ENCODE measurements at regions not wholly inside any gene's neighbourhood (a gene's known extent, or its start where the extent isn't known, plus 50 kb on each side); places are given as distances from the start of the nearest gene placed in this dataset.
"Not testable (repeated sequence)": the region's sequence is repeated elsewhere in the genome, so short reads cannot be mapped to it uniquely, and the experiment has no call there.

DNA sequence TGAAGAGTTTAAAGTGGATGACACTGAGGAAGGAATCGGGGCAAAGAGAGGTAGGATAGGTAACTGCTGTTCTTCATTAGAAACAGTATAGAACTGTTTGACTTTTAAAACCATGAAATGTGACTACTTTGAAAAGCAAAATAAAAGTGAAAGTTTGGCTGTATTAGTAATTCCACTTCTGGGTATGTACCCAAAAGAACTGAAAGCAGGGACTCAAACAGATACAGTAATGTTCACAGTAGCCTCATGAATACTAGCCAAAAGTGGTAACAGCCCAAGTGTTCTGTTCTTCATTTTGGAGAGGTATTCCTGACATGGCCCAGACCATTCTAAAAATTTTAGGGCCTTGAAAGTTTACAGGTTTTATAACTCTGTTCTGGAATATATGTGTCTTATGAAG lies 1055.4 kb downstream of the TBL1XR1 start:
- H3K4me1 ChIP-seq (ENCODE audit: control insufficient read depth, insufficient read depth, low read length), result no peaks in the 10 kb centered on the region
- no peaks in the 10 kb centered on the region for H3K9me3 ChIP-seq (ENCODE audit: control insufficient read depth, insufficient read depth, low read length)
- no peaks in the 10 kb centered on the region for H3K27me3 ChIP-seq (ENCODE audit: control insufficient read depth, insufficient read depth, low read length)
- no peak overlapping the region for H3K9ac ChIP-seq (ENCODE audit: low read depth, low read length)
- H3K4me3 ChIP-seq (ENCODE audit: low read depth, low read length), result no peak overlapping the region
- no peaks in the 10 kb centered on the region for H3K36me3 ChIP-seq (ENCODE audit: control insufficient read depth, insufficient read depth, low read length)
- no peak overlapping the region for H3K27ac ChIP-seq (ENCODE audit: low read depth, low read length)

DNA sequence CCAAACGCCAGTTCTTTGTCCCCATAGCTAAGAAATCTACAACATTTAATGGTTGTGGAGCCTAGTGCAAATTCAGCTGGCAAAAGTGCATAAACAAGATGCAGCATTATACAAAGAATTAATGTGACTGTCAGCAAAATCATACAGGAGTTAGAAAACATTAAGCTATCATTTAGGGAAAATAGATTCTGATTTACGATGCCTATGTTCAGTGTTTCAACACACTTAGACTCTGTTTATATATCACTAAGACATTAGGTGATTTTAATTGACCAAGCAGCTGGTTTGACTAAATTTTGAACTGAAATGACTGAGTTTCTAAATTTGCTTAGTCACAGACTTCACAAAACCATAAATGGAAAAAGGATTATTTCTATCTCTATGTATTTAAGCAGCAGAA lies 1076.8 kb downstream of the TBL1XR1 start:
- Histone ChIP-seq H3K27me3 (ENCODE audit: control insufficient read depth, insufficient read depth, low read length) (no peaks in the 10 kb centered on the region), H3K27ac (ENCODE audit: low read depth, low read length) (no peak overlapping the region), H3K4me3 (ENCODE audit: low read depth, low read length) (no peak overlapping the region), H3K9ac (ENCODE audit: low read depth, low read length) (no peak overlapping the region), H3K4me1 (ENCODE audit: control insufficient read depth, insufficient read depth, low read length) (no peaks in the 10 kb centered on the region), H3K9me3 (ENCODE audit: control insufficient read depth, insufficient read depth, low read length) (0 out of 2 replicates have a peak, but pooled peaks cover 3% of the 10 kb centered on the region), H3K36me3 (ENCODE audit: control insufficient read depth, insufficient read depth, low read length) (no peaks in the 10 kb centered on the region)

DNA sequence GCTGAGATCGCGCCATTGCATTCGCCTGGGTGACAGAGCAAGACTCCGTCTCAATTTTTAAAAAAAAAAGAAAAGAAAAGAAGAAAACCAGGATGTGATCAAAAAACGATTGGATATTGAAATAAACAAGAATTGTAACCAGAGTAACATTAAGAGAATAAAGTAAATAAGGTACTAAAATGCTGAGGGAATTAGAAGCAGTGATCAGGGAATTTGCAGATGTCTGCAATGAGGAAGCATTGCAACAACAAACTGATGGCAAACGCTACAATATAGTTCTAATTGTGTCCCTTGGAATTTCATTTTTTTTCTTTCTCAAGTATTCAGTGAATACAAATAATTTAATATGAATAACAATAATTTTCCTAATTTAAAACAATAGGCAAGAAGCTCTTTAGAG lies 1077.5 kb downstream of the TBL1XR1 start:
- H3K36me3 ChIP-seq (ENCODE audit: control insufficient read depth, insufficient read depth, low read length), result no peaks in the 10 kb centered on the region
- no peak overlapping the region for H3K4me3 ChIP-seq (ENCODE audit: low read depth, low read length)
- H3K27ac ChIP-seq (ENCODE audit: low read depth, low read length), result no peak overlapping the region
- H3K9ac ChIP-seq (ENCODE audit: low read depth, low read length), result no peak overlapping the region
- no peaks in the 10 kb centered on the region for H3K27me3 ChIP-seq (ENCODE audit: control insufficient read depth, insufficient read depth, low read length)
- 0 out of 2 replicates have a peak, but pooled peaks cover 3% of the 10 kb centered on the region for H3K9me3 ChIP-seq (ENCODE audit: control insufficient read depth, insufficient read depth, low read length)
- H3K4me1 ChIP-seq (ENCODE audit: control insufficient read depth, insufficient read depth, low read length), result no peaks in the 10 kb centered on the region

GRCh38 chr3:176106380-176106779 lies 1090.9 kb downstream of the TBL1XR1 start:
- Histone ChIP-seq H3K36me3 (ENCODE audit: control insufficient read depth, insufficient read depth, low read length) (no peaks in the 10 kb centered on the region), H3K9ac (ENCODE audit: low read depth, low read length) (no peak overlapping the region), H3K4me1 (ENCODE audit: control insufficient read depth, insufficient read depth, low read length) (no peaks in the 10 kb centered on the region), H3K4me3 (ENCODE audit: low read depth, low read length) (no peak overlapping the region), H3K27me3 (ENCODE audit: control insufficient read depth, insufficient read depth, low read length) (no peaks in the 10 kb centered on the region), H3K9me3 (ENCODE audit: control insufficient read depth, insufficient read depth, low read length) (no peaks in the 10 kb centered on the region), H3K27ac (ENCODE audit: low read depth, low read length) (no peak overlapping the region)

DNA sequence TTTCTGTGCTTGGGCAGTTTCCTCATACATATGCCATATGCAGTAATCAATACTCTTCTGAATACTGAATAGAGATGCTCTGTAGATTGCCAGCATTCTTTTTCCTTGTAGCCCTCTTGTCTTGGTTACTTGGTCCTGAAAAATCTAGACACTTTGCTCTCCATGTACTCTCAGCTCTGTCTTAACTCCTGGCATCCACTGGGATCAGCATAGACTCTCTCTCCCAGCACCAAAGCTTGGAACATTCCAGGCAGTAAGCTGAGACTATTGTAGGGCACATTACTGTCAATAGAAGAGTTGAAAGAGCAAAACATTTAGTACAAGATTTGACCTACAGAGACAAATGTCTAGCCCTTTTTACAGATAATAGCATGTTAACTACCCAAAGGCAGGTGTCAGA lies 1100.3 kb downstream of the TBL1XR1 start:
- Histone ChIP-seq H3K27ac (ENCODE audit: low read depth, low read length) (no peak overlapping the region), H3K36me3 (ENCODE audit: control insufficient read depth, insufficient read depth, low read length) (no peaks in the 10 kb centered on the region), H3K27me3 (ENCODE audit: control insufficient read depth, insufficient read depth, low read length) (no peaks in the 10 kb centered on the region), H3K9me3 (ENCODE audit: control insufficient read depth, insufficient read depth, low read length) (no peaks in the 10 kb centered on the region), H3K4me1 (ENCODE audit: control insufficient read depth, insufficient read depth, low read length) (peaks cover 2% of the 10 kb centered on the region; the same call in 1 of the 2 replicates), H3K9ac (ENCODE audit: low read depth, low read length) (no peak overlapping the region), H3K4me3 (ENCODE audit: low read depth, low read length) (no peak overlapping the region)

DNA sequence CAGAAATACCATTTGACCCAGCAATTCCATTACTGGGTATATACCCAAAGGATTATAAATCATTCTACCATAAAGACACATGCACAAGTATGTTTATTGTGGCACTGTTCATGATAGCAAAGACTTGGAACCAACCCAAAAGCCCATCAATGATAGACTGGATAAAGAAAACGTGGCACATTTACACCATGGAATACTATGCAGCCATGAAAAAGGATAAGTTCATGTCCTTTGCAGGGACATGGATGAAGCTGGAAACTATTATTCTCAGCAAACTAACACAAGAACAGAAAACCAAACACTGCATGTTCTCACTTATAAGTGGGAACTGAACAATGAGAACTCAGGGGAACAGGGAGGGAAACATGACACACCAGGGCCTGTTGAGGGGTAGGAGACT lies 1103.4 kb downstream of the TBL1XR1 start:
- H3K4me3 ChIP-seq (ENCODE audit: low read depth, low read length); H3K27ac ChIP-seq (ENCODE audit: low read depth, low read length); H3K9me3 ChIP-seq (ENCODE audit: control insufficient read depth, insufficient read depth, low read length); H3K36me3 ChIP-seq (ENCODE audit: control insufficient read depth, insufficient read depth, low read length); H3K9ac ChIP-seq (ENCODE audit: low read depth, low read length); H3K27me3 ChIP-seq (ENCODE audit: control insufficient read depth, insufficient read depth, low read length); H3K4me1 ChIP-seq (ENCODE audit: control insufficient read depth, insufficient read depth, low read length): not testable (repeated sequence)

DNA sequence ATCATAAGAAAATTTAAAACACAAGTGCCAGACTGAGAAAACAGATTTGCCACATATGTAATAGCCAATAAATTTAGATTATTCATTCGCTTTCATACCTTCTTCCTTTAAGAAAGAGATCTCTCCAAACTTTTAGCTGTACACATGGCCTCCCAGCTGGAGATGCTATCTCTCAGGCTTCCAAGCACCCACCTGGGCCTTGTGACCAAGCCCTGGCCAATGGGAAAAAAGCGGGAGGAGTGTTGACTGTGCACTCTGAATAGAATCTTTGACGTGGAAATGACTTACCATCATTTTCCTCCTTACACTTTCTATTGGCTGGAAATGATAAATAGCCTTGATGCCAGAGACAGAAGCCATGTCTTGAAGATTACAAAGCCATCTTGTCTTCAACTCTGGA lies 1106.6 kb downstream of the TBL1XR1 start:
- Histone ChIP-seq H3K36me3 (ENCODE audit: control insufficient read depth, insufficient read depth, low read length) (no peaks in the 10 kb centered on the region), H3K9ac (ENCODE audit: low read depth, low read length) (no peak overlapping the region), H3K27ac (ENCODE audit: low read depth, low read length) (no peak overlapping the region), H3K4me1 (ENCODE audit: control insufficient read depth, insufficient read depth, low read length) (peaks cover 5% of the 10 kb centered on the region; the same call in 1 of the 2 replicates), H3K4me3 (ENCODE audit: low read depth, low read length) (no peak overlapping the region), H3K9me3 (ENCODE audit: control insufficient read depth, insufficient read depth, low read length) (no peaks in the 10 kb centered on the region), H3K27me3 (ENCODE audit: control insufficient read depth, insufficient read depth, low read length) (no peaks in the 10 kb centered on the region)

DNA sequence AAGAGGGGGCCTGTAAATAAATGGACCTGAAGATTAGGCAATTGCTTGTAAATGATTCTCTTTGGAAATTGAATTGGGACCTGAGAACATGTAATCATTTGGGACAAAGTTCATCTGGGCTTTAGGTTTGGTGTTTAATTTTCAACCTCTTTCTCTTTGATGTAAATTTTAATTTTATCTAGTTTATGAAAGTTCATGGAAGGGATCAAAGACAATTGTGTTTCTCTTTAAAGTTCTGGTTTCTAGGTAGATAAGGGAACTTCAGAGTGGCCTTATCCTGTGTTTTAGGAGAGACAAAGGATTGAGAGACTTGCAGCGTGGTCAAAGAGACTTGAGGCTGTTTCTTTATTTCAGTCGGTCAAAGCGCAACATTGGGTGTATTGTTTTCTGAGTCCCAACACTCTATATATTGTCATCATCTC lies 1108.3 kb downstream of the TBL1XR1 start:
- H3K27ac ChIP-seq (ENCODE audit: low read depth, low read length), result no peak overlapping the region
- no peaks in the 10 kb centered on the region for H3K36me3 ChIP-seq (ENCODE audit: control insufficient read depth, insufficient read depth, low read length)
- H3K4me1 ChIP-seq (ENCODE audit: control insufficient read depth, insufficient read depth, low read length), result peaks cover 5% of the 10 kb centered on the region; the same call in 1 of the 2 replicates
- H3K4me3 ChIP-seq (ENCODE audit: low read depth, low read length), result no peak overlapping the region
- H3K9me3 ChIP-seq (ENCODE audit: control insufficient read depth, insufficient read depth, low read length), result no peaks in the 10 kb centered on the region
- H3K27me3 ChIP-seq (ENCODE audit: control insufficient read depth, insufficient read depth, low read length), result no peaks in the 10 kb centered on the region
- H3K9ac ChIP-seq (ENCODE audit: low read depth, low read length), result no peak overlapping the region

DNA sequence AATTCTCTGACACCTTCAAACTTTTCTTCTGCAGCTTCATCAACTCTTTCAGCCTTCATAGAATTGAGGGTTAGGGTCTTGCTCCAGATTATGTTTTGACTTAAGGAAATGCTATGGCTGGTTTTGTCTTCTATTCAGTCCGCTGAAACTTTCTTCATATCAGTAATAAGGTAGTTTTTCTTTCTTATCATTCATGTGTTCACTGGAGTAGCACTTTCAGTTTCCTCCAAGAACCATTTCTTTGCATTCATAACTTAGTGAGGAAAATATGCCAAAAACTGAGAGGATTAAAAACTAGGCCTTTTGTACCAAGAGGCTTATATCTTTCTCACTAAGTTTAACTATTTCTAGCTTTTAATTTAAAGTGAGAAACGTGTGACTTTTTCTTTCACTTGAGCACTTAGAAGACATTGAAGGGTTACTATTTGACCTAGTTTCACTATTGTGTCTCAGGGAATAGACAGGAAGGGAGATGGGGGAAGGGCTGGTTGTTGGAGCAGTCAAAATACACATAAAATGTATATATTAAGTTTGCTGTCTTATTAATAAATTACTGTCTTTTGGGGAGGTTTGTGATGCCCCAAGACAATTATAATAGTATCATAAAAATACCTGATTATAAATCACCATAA lies 1110.1 kb downstream of the TBL1XR1 start:
- H3K9ac ChIP-seq (ENCODE audit: low read depth, low read length), result no peak overlapping the region
- no peak overlapping the region for H3K4me3 ChIP-seq (ENCODE audit: low read depth, low read length)
- no peak overlapping the region for H3K27ac ChIP-seq (ENCODE audit: low read depth, low read length)
- no peaks in the 10 kb centered on the region for H3K36me3 ChIP-seq (ENCODE audit: control insufficient read depth, insufficient read depth, low read length)
- peaks cover 4% of the 10 kb centered on the region; the same call in 1 of the 2 replicates for H3K4me1 ChIP-seq (ENCODE audit: control insufficient read depth, insufficient read depth, low read length)
- no peaks in the 10 kb centered on the region for H3K27me3 ChIP-seq (ENCODE audit: control insufficient read depth, insufficient read depth, low read length)
- H3K9me3 ChIP-seq (ENCODE audit: control insufficient read depth, insufficient read depth, low read length), result no peaks in the 10 kb centered on the region

GRCh38 chr3:176079785-176080184 lies 1117.5 kb downstream of the TBL1XR1 start:
- H3K9ac ChIP-seq (ENCODE audit: low read depth, low read length), result no peak overlapping the region
- H3K27ac ChIP-seq (ENCODE audit: low read depth, low read length), result no peak overlapping the region
- no peaks in the 10 kb centered on the region for H3K27me3 ChIP-seq (ENCODE audit: control insufficient read depth, insufficient read depth, low read length)
- no peaks in the 10 kb centered on the region for H3K9me3 ChIP-seq (ENCODE audit: control insufficient read depth, insufficient read depth, low read length)
- no peak overlapping the region for H3K4me3 ChIP-seq (ENCODE audit: low read depth, low read length)
- no peaks in the 10 kb centered on the region for H3K36me3 ChIP-seq (ENCODE audit: control insufficient read depth, insufficient read depth, low read length)
- no peaks in the 10 kb centered on the region for H3K4me1 ChIP-seq (ENCODE audit: control insufficient read depth, insufficient read depth, low read length)

DNA sequence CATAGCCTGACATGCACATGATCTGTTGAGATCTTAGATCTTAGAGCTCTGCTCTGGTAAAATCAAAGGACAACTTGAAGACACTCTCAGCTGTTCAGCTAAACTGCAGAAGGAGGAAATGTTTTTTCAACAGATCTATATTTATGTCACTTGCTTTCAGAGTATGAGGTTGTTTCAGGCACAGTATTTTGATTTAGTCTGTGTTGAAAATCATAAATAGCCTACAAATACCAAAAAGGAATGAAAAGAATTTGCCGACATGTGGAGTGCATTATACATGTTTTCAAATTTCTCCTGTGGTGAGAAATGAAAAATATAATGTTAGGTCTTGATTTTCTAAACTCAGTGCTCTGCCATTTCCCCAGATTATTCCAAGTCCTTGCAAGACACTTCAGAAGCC lies 1118.4 kb downstream of the TBL1XR1 start:
- Histone ChIP-seq H3K9ac (ENCODE audit: low read depth, low read length) (no peak overlapping the region), H3K4me3 (ENCODE audit: low read depth, low read length) (no peak overlapping the region), H3K4me1 (ENCODE audit: control insufficient read depth, insufficient read depth, low read length) (no peaks in the 10 kb centered on the region), H3K27me3 (ENCODE audit: control insufficient read depth, insufficient read depth, low read length) (no peaks in the 10 kb centered on the region), H3K9me3 (ENCODE audit: control insufficient read depth, insufficient read depth, low read length) (no peaks in the 10 kb centered on the region), H3K27ac (ENCODE audit: low read depth, low read length) (no peak overlapping the region), H3K36me3 (ENCODE audit: control insufficient read depth, insufficient read depth, low read length) (no peaks in the 10 kb centered on the region)

Measured in HUES48 (cell line).